ENCODE measurements at regions not wholly inside any gene's neighbourhood (a gene's known extent, or its start where the extent isn't known, plus 50 kb on each side); places are given as distances from the start of the nearest gene placed in this dataset.

- no peak for DNase-seq
These were observed 64.8 kb upstream of the SOX5 start for GRCh38 chr12:24014240-24014639.

DNA sequence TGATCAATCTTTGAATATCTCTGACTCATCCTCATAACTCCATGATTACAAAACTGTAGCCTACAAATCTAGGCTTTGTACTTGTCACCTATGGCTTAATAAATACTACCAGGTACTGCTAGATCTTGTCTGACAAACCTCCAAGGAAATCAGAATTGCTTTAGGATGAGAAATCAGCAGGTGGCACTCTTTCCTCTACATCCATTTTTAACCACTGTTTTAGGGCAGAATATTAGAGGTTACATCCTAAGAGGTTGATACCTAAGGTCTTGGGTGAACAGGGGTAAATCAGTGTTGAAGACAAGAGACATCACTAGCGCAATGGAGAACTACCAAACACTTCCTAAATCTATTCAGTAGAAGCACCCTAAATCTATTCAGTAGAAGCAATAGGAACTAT lies 63.1 kb upstream of the SOX5 start:
- DNase-seq, result no peak

DNA sequence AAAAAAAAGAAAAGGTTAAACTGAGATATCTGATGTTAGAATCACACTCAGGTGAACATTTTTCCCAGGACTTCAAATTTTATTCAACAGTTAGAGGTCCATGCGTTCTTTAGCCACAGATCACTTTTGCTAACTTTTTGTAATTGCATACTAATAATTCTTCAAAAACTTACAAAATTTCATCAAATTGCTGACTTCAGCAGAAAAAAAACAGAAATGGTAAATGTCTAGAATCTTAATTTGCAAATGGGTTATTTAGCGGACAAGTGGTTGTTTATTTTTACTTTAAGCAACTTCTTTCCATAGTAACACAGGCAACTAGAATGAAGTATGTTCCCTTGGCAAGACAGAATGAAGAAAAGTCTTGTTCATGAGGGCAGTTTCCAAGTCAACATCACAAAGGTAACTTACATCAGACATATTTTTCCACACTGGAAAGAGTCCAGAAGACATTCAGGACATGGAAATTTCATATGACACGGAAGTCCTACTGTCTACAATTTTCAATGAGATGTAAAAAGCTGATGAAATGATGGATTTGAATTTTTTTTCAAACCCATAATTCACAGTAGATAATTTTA lies 62.5 kb upstream of the SOX5 start:
- no peak for DNase-seq

DNA sequence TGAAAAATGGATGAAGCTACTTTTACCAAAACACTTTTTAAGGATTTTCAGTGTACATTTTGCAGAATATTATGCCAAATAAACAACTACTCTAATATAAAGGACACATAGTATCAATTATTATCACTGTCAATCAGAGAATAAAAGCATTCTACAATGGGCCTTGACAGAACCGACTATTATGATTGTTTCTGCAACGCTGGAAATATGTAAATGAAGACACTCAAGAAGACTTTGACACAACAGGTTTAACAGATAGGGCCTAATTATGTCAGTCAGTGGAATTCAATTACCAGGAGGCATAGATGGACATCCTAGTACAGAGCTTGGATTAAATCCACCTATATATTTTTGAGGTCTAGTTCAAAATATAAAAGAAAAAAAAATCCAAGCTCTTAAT lies 58.7 kb upstream of the SOX5 start:
- no peak for DNase-seq
